Ovary (tissue), 7 donors: ENCODE measurements at regions not wholly inside any gene's neighbourhood (a gene's known extent, or its start where the extent isn't known, plus 50 kb on each side); places are given as distances from the start of the nearest gene placed in this dataset.

Source experiments
- DNase-seq, 5 donors: peaks; one replicate each; pipeline ENCODE4 v3.0.0-alpha.2; 2019 to 2020
- H3K27ac ChIP-seq, 2 donors: fragments of 200-600 bp; one replicate each; pipeline versions ENCODE4 v1.5.1 to v1.8.0; 2019 to 2022
- H3K27me3 ChIP-seq: fragments of 200-600 bp; one replicate; pipeline ENCODE4 v1.8.0; 2022
- H3K36me3 ChIP-seq: fragments of 200-600 bp; sonication (generic); one replicate; pipeline ENCODE4 v1.5.1; 2019
- H3K4me1 ChIP-seq: one replicate; pipeline ENCODE4 v1.8.1; 2013; ENCODE audit warnings: mild to moderate bottlenecking, moderate library complexity; ENCODE audit not compliant: insufficient read depth
- H3K4me3 ChIP-seq: fragments of 200-600 bp; sonication (generic); one replicate; pipeline ENCODE4 v1.5.1; 2017
- H3K9me3 ChIP-seq, 2 donors: fragments of 200-600 bp in 1 of 2; sonication (generic) in 1 of 2; one replicate each; pipeline versions ENCODE4 v1.5.1 to v1.8.1; 2013 to 2019; ENCODE audit warnings: mild to moderate bottlenecking in 1 of 2, moderate library complexity in 1 of 2
- EP300 ChIP-seq: sonication (generic); formaldehyde crosslinking; IDR thresholded peaks from one replicate; pipeline ENCODE4 v1.6.1; 2017; ENCODE audit warnings: antibody characterized with exemption
- POLR2A ChIP-seq: fragments of 450-650 bp; IDR thresholded peaks from one replicate; pipeline ENCODE4 v1.6.1; 2017; ENCODE audit warnings: antibody characterized with exemption, mild to moderate bottlenecking, moderate library complexity
- WGBS, 3 donors: extraction: QIAGEN DNeasy Blood & Tissue Kit in 1 of 3; methylation state at CpG; one replicate each; pipeline versions ENCODE4 v1.1.5 to v1.1.7; 2013 to 2017; 5-methylcytosine and 5-hydroxymethylcytosine counted together
- intact Hi-C, 4 donors: fragments of 100-400 bp; cut with DNase I; formaldehyde crosslinking; loops; one replicate each; pipeline versions ENCODE4 v1.11.0 to v1.15.1; 2022 to 2023
- TF ChIP-seq, protein P1 (sequence below), 3 donors: fragments of 450-650 bp in 2 of 3; fragments of 200-600 bp in 1 of 3; IDR thresholded peaks; one replicate each; pipeline versions ENCODE4 v1.5.1 to v1.8.0; 2016 to 2022; ENCODE audit warnings: antibody characterized with exemption in 3 of 3, mild to moderate bottlenecking in 1 of 3
- donor health status: DM: no; HTN: no; CAD: no; lungs with moderate emphysema.
- donor health status: DM: no; HTN: no; CAD: no.
- donor health status: Bipolar disorder and iron deficiency.
- donor health status: DM: no; HTN: no; CAD: no.
- donor health status: DM: yes; HTN: yes; CAD: no.

DNA sequence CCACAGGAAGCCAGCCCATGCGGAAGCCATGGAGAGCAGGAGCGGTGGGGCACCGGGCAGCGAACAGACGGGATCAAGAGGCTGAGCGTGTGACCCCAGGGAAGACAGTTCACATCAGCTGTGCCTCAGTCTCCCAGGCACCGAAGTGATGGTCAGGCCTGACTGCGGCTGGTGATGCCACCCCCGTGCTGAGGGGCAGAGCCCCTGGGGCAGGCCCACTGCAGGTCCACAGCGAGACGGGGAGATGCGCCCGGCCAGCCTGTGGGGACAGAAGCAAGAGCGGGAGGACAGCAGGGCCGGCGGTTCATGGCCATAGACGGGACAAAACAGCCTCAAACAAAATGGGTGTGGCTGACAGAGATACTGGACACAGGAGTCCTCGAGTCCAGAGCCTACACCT lies 93.8 kb downstream of the RIPK4 start:
- no peaks in the 10 kb centered on the region for H3K36me3 ChIP-seq
- TF ChIP-seq POLR2A (no peak), EP300 (no peak)
- TF ChIP-seq, protein P1, sequence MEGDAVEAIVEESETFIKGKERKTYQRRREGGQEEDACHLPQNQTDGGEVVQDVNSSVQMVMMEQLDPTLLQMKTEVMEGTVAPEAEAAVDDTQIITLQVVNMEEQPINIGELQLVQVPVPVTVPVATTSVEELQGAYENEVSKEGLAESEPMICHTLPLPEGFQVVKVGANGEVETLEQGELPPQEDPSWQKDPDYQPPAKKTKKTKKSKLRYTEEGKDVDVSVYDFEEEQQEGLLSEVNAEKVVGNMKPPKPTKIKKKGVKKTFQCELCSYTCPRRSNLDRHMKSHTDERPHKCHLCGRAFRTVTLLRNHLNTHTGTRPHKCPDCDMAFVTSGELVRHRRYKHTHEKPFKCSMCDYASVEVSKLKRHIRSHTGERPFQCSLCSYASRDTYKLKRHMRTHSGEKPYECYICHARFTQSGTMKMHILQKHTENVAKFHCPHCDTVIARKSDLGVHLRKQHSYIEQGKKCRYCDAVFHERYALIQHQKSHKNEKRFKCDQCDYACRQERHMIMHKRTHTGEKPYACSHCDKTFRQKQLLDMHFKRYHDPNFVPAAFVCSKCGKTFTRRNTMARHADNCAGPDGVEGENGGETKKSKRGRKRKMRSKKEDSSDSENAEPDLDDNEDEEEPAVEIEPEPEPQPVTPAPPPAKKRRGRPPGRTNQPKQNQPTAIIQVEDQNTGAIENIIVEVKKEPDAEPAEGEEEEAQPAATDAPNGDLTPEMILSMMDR (IDR thresholded peaks at IDR 0.05): no peak
- H3K4me1 ChIP-seq: no peaks in the 10 kb centered on the region
- H3K27me3 ChIP-seq: no peaks in the 10 kb centered on the region
- no peak for DNase-seq
- no peak overlapping the region for H3K27ac ChIP-seq
- 77 to 90% (median 85%) methylated on average over 18 of the region's 18 CpGs for WGBS, 3 donors
- intact Hi-C loops: no loop called here
- no peak overlapping the region for H3K4me3 ChIP-seq
- H3K9me3 ChIP-seq: no peaks in the 10 kb centered on the region

DNA sequence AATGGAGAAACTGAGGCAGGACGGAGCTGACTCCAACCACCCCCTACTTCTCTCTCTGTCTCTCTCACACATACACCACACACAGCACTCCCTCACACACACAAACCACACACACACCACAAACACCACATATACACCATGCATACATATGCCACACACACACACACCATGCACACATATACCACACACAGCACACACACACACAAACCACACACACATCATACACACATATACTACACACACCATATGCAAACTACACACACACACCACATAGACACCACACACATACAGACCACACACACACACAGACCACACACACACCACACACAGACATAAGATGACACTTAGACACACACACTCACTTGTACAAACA lies 94.3 kb downstream of the RIPK4 start:
- no peaks in the 10 kb centered on the region for H3K4me1 ChIP-seq
- no peaks in the 10 kb centered on the region for H3K27me3 ChIP-seq
- DNase-seq: no peak
- no peaks in the 10 kb centered on the region for H3K36me3 ChIP-seq
- intact Hi-C loops: no loop called here
- WGBS, 3 donors: 75 to 88% (median 87%) methylated on average over 1 of the region's 1 CpG
- H3K4me3 ChIP-seq: no peak overlapping the region
- TF ChIP-seq, protein P1 (IDR thresholded peaks at IDR 0.05): no peak
- TF ChIP-seq POLR2A (no peak), EP300 (no peak)
- H3K27ac ChIP-seq: no peak overlapping the region
- no peaks in the 10 kb centered on the region for H3K9me3 ChIP-seq

DNA sequence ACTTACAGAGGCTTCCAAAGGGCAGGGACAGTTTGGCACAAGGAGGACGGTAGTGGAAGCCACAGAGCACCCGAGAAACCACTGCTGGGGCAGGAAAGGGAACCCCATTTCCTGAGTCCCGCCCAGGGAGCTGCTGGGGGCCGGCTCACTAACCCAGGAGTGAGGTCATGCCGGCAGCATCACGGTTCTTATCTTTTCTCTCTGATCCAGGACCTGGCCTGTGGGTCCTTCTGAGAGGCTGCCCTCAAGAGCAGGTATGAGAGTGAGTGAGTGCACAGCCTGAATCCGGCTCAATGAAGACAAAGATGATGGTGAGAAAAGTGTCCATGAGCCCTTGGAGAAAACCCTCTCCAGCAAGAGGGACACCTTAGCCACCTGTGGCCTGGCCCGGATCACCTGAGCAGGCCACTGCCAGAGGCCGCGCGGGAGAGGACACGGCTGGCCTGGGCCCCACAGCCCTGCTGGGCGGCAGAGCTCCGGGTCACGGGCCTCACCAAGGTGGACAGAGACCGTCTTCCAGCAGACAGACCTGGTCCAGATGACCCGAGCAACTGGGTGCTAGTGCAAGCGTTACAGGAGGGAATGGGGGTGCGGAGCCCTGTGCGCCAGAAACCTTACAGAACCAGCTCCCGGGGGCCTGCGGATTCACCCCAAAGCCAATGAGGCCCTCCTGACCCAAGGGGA lies 94.9 kb downstream of the RIPK4 start:
- no peak for DNase-seq
- H3K27ac ChIP-seq: no peak overlapping the region
- H3K36me3 ChIP-seq: no peaks in the 10 kb centered on the region
- 72 to 88% (median 79%) methylated on average over 22 of the region's 22 CpGs for WGBS, 3 donors
- H3K4me3 ChIP-seq: no peak overlapping the region
- H3K9me3 ChIP-seq: no peaks in the 10 kb centered on the region
- H3K27me3 ChIP-seq: no peaks in the 10 kb centered on the region
- intact Hi-C loops: no loop called here
- TF ChIP-seq POLR2A (no peak), EP300 (no peak)
- TF ChIP-seq, protein P1 (IDR thresholded peaks at IDR 0.05): no peak
- no peaks in the 10 kb centered on the region for H3K4me1 ChIP-seq

DNA sequence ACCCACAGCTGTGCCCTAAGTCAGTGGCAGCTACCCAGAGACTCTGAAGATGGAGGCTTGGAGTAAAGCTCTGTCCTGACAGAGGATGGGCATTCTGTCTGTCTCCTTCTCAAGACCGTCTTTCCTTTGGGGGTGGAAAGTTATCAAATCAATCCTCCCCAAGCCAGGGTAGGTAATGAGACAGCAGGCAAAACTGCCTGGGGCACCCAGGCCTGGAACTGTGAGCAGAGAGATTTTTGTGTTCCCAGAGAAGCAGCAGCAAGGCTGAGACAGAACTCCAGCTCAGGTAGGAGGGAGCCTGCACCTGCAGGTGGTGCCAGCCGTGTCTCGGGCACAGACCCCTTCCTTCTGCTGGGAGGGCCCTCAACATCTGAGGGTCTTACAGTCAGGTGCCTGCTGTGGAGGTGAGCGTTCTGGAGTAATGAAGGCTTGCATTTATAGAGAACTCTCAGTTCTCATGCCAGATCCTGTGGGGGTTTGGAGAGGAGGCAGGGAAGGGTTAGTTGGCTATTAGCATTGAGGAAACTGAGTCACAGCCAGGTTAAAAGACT lies 95.6 kb downstream of the RIPK4 start:
- WGBS, 3 donors: 73 to 83% (median 77%) methylated on average over 4 of the region's 4 CpGs
- intact Hi-C loops: no loop called here

More for the DNA sequence above, 95.6 kb downstream of the RIPK4 start:
- Histone ChIP-seq H3K27ac (no peak overlapping the region), H3K4me3 (no peak overlapping the region), H3K36me3 (no peaks in the 10 kb centered on the region), H3K4me1 (no peaks in the 10 kb centered on the region), H3K9me3 (no peaks in the 10 kb centered on the region), H3K27me3 (no peaks in the 10 kb centered on the region)
- TF ChIP-seq EP300 (no peak), POLR2A (no peak)
- TF ChIP-seq, protein P1 (IDR thresholded peaks at IDR 0.05): no peak
- no peak for DNase-seq
